Tibial nerve (tissue), 4 donors: ENCODE measurements at regions not wholly inside any gene's neighbourhood (a gene's known extent, or its start where the extent isn't known, plus 50 kb on each side); places are given as distances from the start of the nearest gene placed in this dataset.

ENCODE experiments used
- DNase-seq, 2 donors: peaks; one replicate each; pipeline ENCODE4 v3.0.0-alpha.2; 2019; ENCODE audit warnings: low spot score in 2 of 2
- H3K27ac ChIP-seq, 4 donors: fragments of 200-600 bp; sonication (generic) in 3 of 4; one replicate each; pipeline ENCODE4 v1.5.1; 2017 to 2019; ENCODE audit warnings: mild to moderate bottlenecking in 1 of 4
- H3K27me3 ChIP-seq, 2 donors: fragments of 200-600 bp; sonication (generic) in 1 of 2; one replicate each; pipeline versions ENCODE4 v1.5.1 to v1.6.0; 2017 to 2019
- H3K36me3 ChIP-seq, 3 donors: fragments of 200-600 bp; sonication (generic); one replicate each; pipeline ENCODE4 v1.5.1; 2018 to 2019
- H3K4me1 ChIP-seq, 4 donors: fragments of 200-600 bp; sonication (generic) in 3 of 4; one replicate each; pipeline ENCODE4 v1.5.1; 2017 to 2019
- H3K4me3 ChIP-seq, 4 donors: fragments of 200-600 bp; sonication (generic) in 3 of 4; one replicate each; pipeline ENCODE4 v1.5.1; 2017 to 2019; ENCODE audit warnings: mild to moderate bottlenecking in 1 of 4, moderate library complexity in 1 of 4
- H3K9me3 ChIP-seq, 4 donors: fragments of 200-600 bp; sonication (generic) in 3 of 4; one replicate each; pipeline ENCODE4 v1.5.1; 2017 to 2019
- CTCF ChIP-seq, 5 experiments: fragments of 200-600 bp in 3 of 5; fragments of 450-650 bp in 2 of 5; sonication (generic) in 3 of 5; IDR thresholded peaks; one replicate each; pipeline ENCODE4 v1.5.1; 2016 to 2019; ENCODE audit warnings: antibody characterized with exemption in 5 of 5, mild to moderate bottlenecking in 3 of 5, moderate library complexity in 2 of 5
- EP300 ChIP-seq, 2 donors: sonication (generic); formaldehyde crosslinking; IDR thresholded peaks; one replicate each; pipeline ENCODE4 v1.6.1; 2017; ENCODE audit warnings: antibody characterized with exemption in 2 of 2, mild to moderate bottlenecking in 1 of 2
- POLR2A ChIP-seq, 2 donors: fragments of 450-650 bp; IDR thresholded peaks; one replicate each; pipeline ENCODE4 v1.6.1; 2017; ENCODE audit warnings: antibody characterized with exemption in 2 of 2, mild to moderate bottlenecking in 2 of 2, moderate library complexity in 2 of 2
- WGBS, 2 donors: methylation state at CpG; one replicate each; pipeline ENCODE4 v1.1.5; 2018; 5-methylcytosine and 5-hydroxymethylcytosine counted together

- H3K36me3 ChIP-seq: no peaks in the 10 kb centered on the region
- no peaks in the 10 kb centered on the region for H3K9me3 ChIP-seq
- no peak for TF ChIP-seq POLR2A (IDR thresholded peaks at IDR 0.05)
- no peak for TF ChIP-seq CTCF (IDR thresholded peaks at IDR 0.05)
- TF ChIP-seq EP300 (IDR thresholded peaks at IDR 0.05): no peak
- H3K27ac ChIP-seq: no peak overlapping the region
- WGBS, 2 donors: 70 to 75% methylated on average over 1 of the region's 1 CpG
- H3K27me3 ChIP-seq: no peaks in the 10 kb centered on the region
- DNase-seq: no peak
- H3K4me1 ChIP-seq: no peaks in the 10 kb centered on the region
- H3K4me3 ChIP-seq: no peak overlapping the region
These were observed 183.3 kb upstream of the KITLG start for GRCh38 chr12:88763536-88764100.

- no peaks in the 10 kb centered on the region for H3K36me3 ChIP-seq
- no peaks in the 10 kb centered on the region for H3K27me3 ChIP-seq
- H3K27ac ChIP-seq: no peak overlapping the region
- DNase-seq: no peak
- TF ChIP-seq EP300 (IDR thresholded peaks at IDR 0.05) (no peak), POLR2A (IDR thresholded peaks at IDR 0.05) (no peak), CTCF (IDR thresholded peaks at IDR 0.05) (no peak)
- WGBS, 2 donors: 86 to 89% methylated on average over 4 of the region's 4 CpGs
- no peaks in the 10 kb centered on the region for H3K4me1 ChIP-seq
- H3K9me3 ChIP-seq: no peaks in the 10 kb centered on the region
- no peak overlapping the region for H3K4me3 ChIP-seq
These were observed 177.9 kb upstream of the KITLG start for GRCh38 chr12:88758176-88758575.

GRCh38 chr12:88756917-88757316 lies 176.6 kb upstream of the KITLG start:
- H3K9me3 ChIP-seq: no peaks in the 10 kb centered on the region
- 55 to 59% methylated on average over 4 of the region's 4 CpGs for WGBS, 2 donors
- no peaks in the 10 kb centered on the region for H3K4me1 ChIP-seq
- H3K4me3 ChIP-seq: no peak overlapping the region
- no peak for DNase-seq
- no peaks in the 10 kb centered on the region for H3K36me3 ChIP-seq
- H3K27me3 ChIP-seq: no peaks in the 10 kb centered on the region
- TF ChIP-seq CTCF (IDR thresholded peaks at IDR 0.05) (no peak), POLR2A (IDR thresholded peaks at IDR 0.05) (no peak), EP300 (IDR thresholded peaks at IDR 0.05) (no peak)
- no peak overlapping the region for H3K27ac ChIP-seq

- 76 to 77% methylated on average over 3 of the region's 3 CpGs for WGBS, 2 donors
These were observed 175.9 kb upstream of the KITLG start for GRCh38 chr12:88756153-88756552.

GRCh38 chr12:88753707-88754106 lies 173.4 kb upstream of the KITLG start:
- no peak for DNase-seq

More at GRCh38 chr12:88756153-88756552, 175.9 kb upstream of the KITLG start:
- no peaks in the 10 kb centered on the region for H3K4me1 ChIP-seq
- H3K27ac ChIP-seq: no peak overlapping the region
- no peaks in the 10 kb centered on the region for H3K36me3 ChIP-seq
- DNase-seq: no peak
- TF ChIP-seq CTCF (IDR thresholded peaks at IDR 0.05) (no peak), EP300 (IDR thresholded peaks at IDR 0.05) (no peak), POLR2A (IDR thresholded peaks at IDR 0.05) (no peak)
- no peak overlapping the region for H3K4me3 ChIP-seq
- H3K9me3 ChIP-seq: no peaks in the 10 kb centered on the region
- H3K27me3 ChIP-seq: no peaks in the 10 kb centered on the region

More at GRCh38 chr12:88753707-88754106, 173.4 kb upstream of the KITLG start:
- no peaks in the 10 kb centered on the region for H3K27me3 ChIP-seq
- no peaks in the 10 kb centered on the region for H3K36me3 ChIP-seq
- H3K4me1 ChIP-seq: peaks cover 0 to 4% (median 0%) of the 10 kb centered on the region in 4 donors
- H3K9me3 ChIP-seq: no peaks in the 10 kb centered on the region
- no peak overlapping the region for H3K27ac ChIP-seq
- WGBS, 2 donors: 80 to 88% methylated on average over 8 of the region's 8 CpGs
- no peak overlapping the region for H3K4me3 ChIP-seq
- no peak for TF ChIP-seq CTCF (IDR thresholded peaks at IDR 0.05)
- no peak for TF ChIP-seq EP300 (IDR thresholded peaks at IDR 0.05)
- no peak for TF ChIP-seq POLR2A (IDR thresholded peaks at IDR 0.05)
